IMR-90 (cell line): ENCODE measurements at regions not wholly inside any gene's neighbourhood (a gene's known extent, or its start where the extent isn't known, plus 50 kb on each side); places are given as distances from the start of the nearest gene placed in this dataset.

Experiments
- BHLHE40 ChIP-seq: fragments of 150-350 bp; IDR thresholded peaks from 2 replicates; pipeline ENCODE4 v1.6.1; 2016; ENCODE audit warnings: mild to moderate bottlenecking, low read depth, low read length
- CTCF ChIP-seq: conservative IDR thresholded peaks from 2 replicates; pipeline ENCODE4 v1.5.1; 2012; ENCODE audit warnings: mild to moderate bottlenecking, low read depth, low read length, improper control_type of control experiment
- POLR2A ChIP-seq: IDR thresholded peaks from 2 replicates; pipeline ENCODE4 v1.6.1; 2012; ENCODE audit warnings: mild to moderate bottlenecking, low read depth, low read length
- RCOR1 ChIP-seq: IDR thresholded peaks from 2 replicates; pipeline ENCODE4 v1.6.1; 2012; ENCODE audit warnings: mild to moderate bottlenecking, low read length, improper control_type of control experiment; ENCODE audit not compliant: insufficient replicate concordance
- SMC3 ChIP-seq: fragments of 150-350 bp; IDR thresholded peaks from 2 replicates; pipeline ENCODE4 v1.6.1; 2016; ENCODE audit warnings: low read depth, mild to moderate bottlenecking, antibody characterized with exemption, low read length, moderate library complexity
- USF2 ChIP-seq: fragments of 150-350 bp; IDR thresholded peaks from 2 replicates; pipeline ENCODE4 v1.6.1; 2017; ENCODE audit warnings: mild to moderate bottlenecking, antibody characterized with exemption, low read length, low read depth

- TF ChIP-seq POLR2A: no peak
- TF ChIP-seq CTCF: no peak
- TF ChIP-seq USF2: no peak
- no peak for TF ChIP-seq RCOR1
- no peak for TF ChIP-seq SMC3
- TF ChIP-seq BHLHE40: no peak
Observed at GRCh38 chr2:107267086-107267485, 381.1 kb upstream of the ST6GAL2 start.
